Loucy (cell line): ENCODE measurements at regions not wholly inside any gene's neighbourhood (a gene's known extent, or its start where the extent isn't known, plus 50 kb on each side); places are given as distances from the start of the nearest gene placed in this dataset.

ENCODE experiments used
- H2AFZ ChIP-seq: fragments of 200-600 bp; sonication (generic); 2 replicates; pipeline ENCODE4 v1.6.0; 2016; ENCODE audit warnings: antibody characterized with exemption, mild to moderate bottlenecking, low read length, moderate library complexity
- H3F3A ChIP-seq: fragments of 200-600 bp; 2 replicates; pipeline ENCODE4 v1.6.0; 2016; ENCODE audit warnings: antibody characterized with exemption, low read depth, mild to moderate bottlenecking
- H3K27me3 ChIP-seq: fragments of 200-600 bp; sonication (generic); 2 replicates; pipeline ENCODE4 v1.6.1; 2014; ENCODE audit warnings: low read length, mild to moderate bottlenecking; ENCODE audit not compliant: insufficient read depth, poor library complexity, severe bottlenecking
- H3K36me3 ChIP-seq: fragments of 200-600 bp; sonication (generic); 2 replicates; pipeline ENCODE4 v1.6.1; 2016; ENCODE audit warnings: low read length; ENCODE audit not compliant: insufficient read depth
- H3K4me1 ChIP-seq: fragments of 200-600 bp; sonication (generic); 2 replicates; pipeline ENCODE4 v1.5.1; 2014; ENCODE audit warnings: low read length, mild to moderate bottlenecking; ENCODE audit not compliant: insufficient read depth, poor library complexity, severe bottlenecking
- H3K4me2 ChIP-seq: fragments of 200-600 bp; sonication (generic); 2 replicates; pipeline ENCODE4 v1.6.0; 2014; ENCODE audit warnings: antibody characterized with exemption, low read length, low read depth, mild to moderate bottlenecking; ENCODE audit not compliant: poor library complexity, severe bottlenecking
- H3K4me3 ChIP-seq: fragments of 200-600 bp; sonication (generic); 2 replicates; pipeline ENCODE4 v1.5.1; 2014; ENCODE audit warnings: low read length, mild to moderate bottlenecking, mixed read lengths; ENCODE audit not compliant: poor library complexity, severe bottlenecking
- H3K79me2 ChIP-seq: fragments of 200-600 bp; sonication (generic); 2 replicates; pipeline ENCODE4 v1.6.1; 2014; ENCODE audit warnings: low read length; ENCODE audit not compliant: insufficient read depth
- H3K9ac ChIP-seq: fragments of 200-600 bp; sonication (generic); 2 replicates; pipeline ENCODE4 v1.6.0; 2014; ENCODE audit warnings: mild to moderate bottlenecking, low read depth, low read length, moderate library complexity; ENCODE audit not compliant: poor library complexity, severe bottlenecking
- H3K9me2 ChIP-seq: fragments of 200-600 bp; sonication (generic); replicated peaks from 2 replicates; pipeline ENCODE4 v1.6.1; 2016; ENCODE audit warnings: low read depth, low read length, mixed read lengths
- H3K9me3 ChIP-seq: fragments of 200-600 bp; sonication (generic); 2 replicates; pipeline ENCODE4 v1.6.1; 2014; ENCODE audit warnings: mild to moderate bottlenecking, antibody characterized with exemption, low read length, low read depth; ENCODE audit not compliant: insufficient read depth
- H4K20me1 ChIP-seq: fragments of 200-600 bp; sonication (generic); 2 replicates; pipeline ENCODE4 v1.6.0; 2014; ENCODE audit warnings: antibody characterized with exemption, low read length, mild to moderate bottlenecking; ENCODE audit not compliant: insufficient read depth, poor library complexity, severe bottlenecking
- CTCF ChIP-seq: fragments of 200-600 bp; sonication (generic); conservative IDR thresholded peaks from 2 replicates; pipeline ENCODE4 v1.5.1; 2014; ENCODE audit warnings: mild to moderate bottlenecking, antibody characterized with exemption, low read length
- EZH2phosphoT487 ChIP-seq: fragments of 200-600 bp; IDR thresholded peaks from 2 replicates; pipeline ENCODE4 v1.6.1; 2018; ENCODE audit warnings: antibody characterized with exemption, mild to moderate bottlenecking, moderate library complexity, borderline replicate concordance

GRCh38 chr4:100875296-100876068 lies 357.7 kb upstream of the EMCN start:
- Histone ChIP-seq H2AFZ (no peak overlapping the region), H4K20me1 (no peaks in the 10 kb centered on the region), H3K27me3 (no peaks in the 10 kb centered on the region), H3K9ac (peak overlapping the region; percentile 63), H3K9me2 (no peaks in the 10 kb centered on the region), H3F3A (no peaks in the 10 kb centered on the region), H3K4me3 (no peak overlapping the region), H3K4me1 (peaks cover 42% of the 10 kb centered on the region), H3K4me2 (peak overlapping the region; percentile 53), H3K79me2 (no peaks in the 10 kb centered on the region), H3K9me3 (no peaks in the 10 kb centered on the region), H3K36me3 (no peaks in the 10 kb centered on the region)
- TF ChIP-seq EZH2phosphoT487 (no peak), CTCF (no peak)

GRCh38 chr4:100872811-100873210 lies 355.0 kb upstream of the EMCN start:
- H3K9me2 ChIP-seq = no peaks in the 10 kb centered on the region
- no peak for TF ChIP-seq CTCF
- TF ChIP-seq EZH2phosphoT487 = no peak

GRCh38 chr4:100870940-100871772 lies 353.3 kb upstream of the EMCN start:
- no peaks in the 10 kb centered on the region for H3K36me3 ChIP-seq
- no peaks in the 10 kb centered on the region for H3K79me2 ChIP-seq
- no peaks in the 10 kb centered on the region for H3F3A ChIP-seq
- H2AFZ ChIP-seq = no peak overlapping the region
- no peak overlapping the region for H3K4me3 ChIP-seq
- H3K27me3 ChIP-seq = no peaks in the 10 kb centered on the region
- H3K4me2 ChIP-seq = no peak overlapping the region
- H3K4me1 ChIP-seq = peaks cover 4% of the 10 kb centered on the region
- TF ChIP-seq CTCF (no peak), EZH2phosphoT487 (no peak)
- no peaks in the 10 kb centered on the region for H3K9me2 ChIP-seq
- no peak overlapping the region for H3K9ac ChIP-seq
- H3K9me3 ChIP-seq = no peaks in the 10 kb centered on the region
- H4K20me1 ChIP-seq = no peaks in the 10 kb centered on the region

More at GRCh38 chr4:100872811-100873210, 355.0 kb upstream of the EMCN start:
- no peak overlapping the region for H3K9ac ChIP-seq
- no peaks in the 10 kb centered on the region for H3K36me3 ChIP-seq
- no peak overlapping the region for H2AFZ ChIP-seq
- no peaks in the 10 kb centered on the region for H3K27me3 ChIP-seq
- H3K9me3 ChIP-seq = no peaks in the 10 kb centered on the region
- H4K20me1 ChIP-seq = no peaks in the 10 kb centered on the region
- H3K4me2 ChIP-seq = no peak overlapping the region
- H3K4me3 ChIP-seq = no peak overlapping the region
- H3K79me2 ChIP-seq = no peaks in the 10 kb centered on the region
- H3F3A ChIP-seq = no peaks in the 10 kb centered on the region
- peaks cover 21% of the 10 kb centered on the region for H3K4me1 ChIP-seq
